B cell (primary cell): ENCODE measurements at regions not wholly inside any gene's neighbourhood (a gene's known extent, or its start where the extent isn't known, plus 50 kb on each side); places are given as distances from the start of the nearest gene placed in this dataset.

Source experiments
- ATAC-seq: fragments of 200-7000 bp; cut with Tn5 transposase; one replicate; pipeline ENCODE4 v1.10.0; 2021; ENCODE audit warnings: low read depth, mild to moderate bottlenecking, moderate number of reproducible peaks, moderate library complexity
- CTCF ChIA-PET: fragments of 350-600 bp; sonication (Branson Sonifier 250); formaldehyde crosslinking; loops from one replicate; lab custom pipeline; 2021; ENCODE audit warnings: antibody characterized with exemption, inconsistent platforms; lab: Charles Lee
- POLR2A ChIA-PET: fragments of 350-600 bp; sonication (Branson Sonifier 250); formaldehyde crosslinking; loops from one replicate; lab custom pipeline; 2021; ENCODE audit warnings: antibody characterized with exemption; lab: Charles Lee
- DNase-seq: peaks from one replicate; pipeline ENCODE4 v3.0.0; 2013
- H2AFZ ChIP-seq: 2 replicates; pipeline ENCODE4 v1.6.1; 2012; ENCODE audit warnings: mild to moderate bottlenecking, low read depth, low read length; ENCODE audit not compliant: insufficient read depth, poor library complexity, severe bottlenecking
- H3K27ac ChIP-seq, 2 donors: 1 replicate in 1 of 2; 2 replicates in 1 of 2; pipeline ENCODE4 v1.5.1; 2012 to 2013; ENCODE audit warnings: low read length in 2 of 2, mild to moderate bottlenecking in 2 of 2, moderate library complexity in 1 of 2
- H3K27me3 ChIP-seq, 4 experiments: fragments of 200-600 bp in 1 of 4; sonication (generic) in 1 of 4; replicated peaks in 1 of 4; 1 replicate in 2 of 4; 2 replicates in 2 of 4; pipeline versions ENCODE4 v1.6.1 to v1.7.0; 2013 to 2016; ENCODE audit warnings: low read length in 3 of 4, mild to moderate bottlenecking in 2 of 4, mixed read lengths in 1 of 4, moderate library complexity in 1 of 4; ENCODE audit not compliant: insufficient read depth in 4 of 4, control insufficient read depth in 3 of 4; ENCODE audit errors: control extremely low read depth in 1 of 4
- H3K36me3 ChIP-seq, 2 experiments: replicated peaks in 1 of 2; 1 replicate in 1 of 2; 2 replicates in 1 of 2; pipeline versions ENCODE4 v1.6.1 to v1.7.1; 2013; ENCODE audit warnings: low read length in 1 of 2; ENCODE audit not compliant: insufficient read depth in 2 of 2, control insufficient read depth in 1 of 2; ENCODE audit errors: control extremely low read depth in 1 of 2, extremely low read depth in 1 of 2
- H3K4me1 ChIP-seq, 2 donors: fragments of 200-600 bp in 1 of 2; sonication (generic) in 1 of 2; 1 replicate in 1 of 2; 2 replicates in 1 of 2; pipeline versions ENCODE4 v1.5.1 to v1.6.1; 2013 to 2017; ENCODE audit warnings: low read length in 2 of 2; ENCODE audit not compliant: control insufficient read depth in 2 of 2, insufficient read depth in 2 of 2
- H3K4me2 ChIP-seq: replicated peaks from 2 replicates; pipeline ENCODE3; 2012; ENCODE audit warnings: mild to moderate bottlenecking, low read depth, low read length; ENCODE audit not compliant: poor library complexity, severe bottlenecking
- H3K4me3 ChIP-seq, 5 experiments: fragments of 200-600 bp in 1 of 5; sonication (generic) in 1 of 5; 1 replicate in 3 of 5; 2 replicates in 2 of 5; pipeline versions ENCODE4 v1.5.1 to v1.7.0; 2011 to 2016; ENCODE audit warnings: low read length in 4 of 5, mild to moderate bottlenecking in 4 of 5, low read depth in 2 of 5, control low read depth in 1 of 5, moderate library complexity in 1 of 5; ENCODE audit not compliant: insufficient read depth in 1 of 5; ENCODE audit errors: control extremely low read depth in 1 of 5, extremely low read depth in 1 of 5
- H3K79me2 ChIP-seq: fragments of 200-600 bp; sonication (generic); one replicate; pipeline ENCODE4 v1.6.0; 2016; ENCODE audit warnings: low read length; ENCODE audit not compliant: control insufficient read depth, insufficient read depth
- H3K9ac ChIP-seq: fragments of 200-600 bp; sonication (generic); 2 replicates; pipeline ENCODE4 v1.6.1; 2017; ENCODE audit warnings: mild to moderate bottlenecking, low read length, moderate library complexity
- H3K9me3 ChIP-seq, 3 donors: one replicate each; pipeline versions ENCODE4 v1.6.1 to v1.7.1; 2013; ENCODE audit warnings: low read length in 2 of 3; ENCODE audit not compliant: control insufficient read depth in 2 of 3, insufficient read depth in 1 of 3; ENCODE audit errors: control extremely low read depth in 1 of 3
- H4K20me1 ChIP-seq: 2 replicates; pipeline ENCODE4 v1.6.0; 2012; ENCODE audit warnings: mild to moderate bottlenecking, low read length; ENCODE audit not compliant: insufficient read depth, control insufficient read depth, poor library complexity, severe bottlenecking
- H3K27ac Mint-ChIP-seq: one replicate; pipeline ENCODE4 v1.8.0; 2021; ENCODE audit warnings: mixed read lengths
- H3K27me3 Mint-ChIP-seq: one replicate; pipeline ENCODE4 v1.8.0; 2021; ENCODE audit warnings: mixed read lengths
- H3K4me1 Mint-ChIP-seq: one replicate; pipeline ENCODE4 v1.8.0; 2021; ENCODE audit warnings: mixed read lengths
- H3K4me3 Mint-ChIP-seq: one replicate; pipeline ENCODE4 v1.8.0; 2021; ENCODE audit warnings: mixed read lengths
- H3K9me3 Mint-ChIP-seq: one replicate; pipeline ENCODE4 v1.8.0; 2022; ENCODE audit warnings: mixed read lengths; ENCODE audit not compliant: insufficient read depth
- CTCF ChIP-seq: fragments of 200-600 bp; IDR thresholded peaks from one replicate; pipeline ENCODE4 v1.8.0; 2022; ENCODE audit warnings: antibody characterized with exemption, mild to moderate bottlenecking
- EZH2 ChIP-seq: IDR thresholded peaks from 2 replicates; pipeline ENCODE4 v1.6.1; 2012; ENCODE audit warnings: borderline replicate concordance, low read depth, mild to moderate bottlenecking, moderate library complexity, low read length; ENCODE audit not compliant: insufficient read depth, poor library complexity, severe bottlenecking
- WGBS: methylation state at CpG from one replicate; pipeline ENCODE4 v1.1.5; 2013; ENCODE audit warnings: missing lambda C conversion rate; ENCODE audit not compliant: insufficient coverage; 5-methylcytosine and 5-hydroxymethylcytosine counted together
- intact Hi-C: fragments of 100-400 bp; cut with micrococcal nuclease; formaldehyde crosslinking; loops from one replicate; pipeline ENCODE4 v1.10.0; 2022

DNA sequence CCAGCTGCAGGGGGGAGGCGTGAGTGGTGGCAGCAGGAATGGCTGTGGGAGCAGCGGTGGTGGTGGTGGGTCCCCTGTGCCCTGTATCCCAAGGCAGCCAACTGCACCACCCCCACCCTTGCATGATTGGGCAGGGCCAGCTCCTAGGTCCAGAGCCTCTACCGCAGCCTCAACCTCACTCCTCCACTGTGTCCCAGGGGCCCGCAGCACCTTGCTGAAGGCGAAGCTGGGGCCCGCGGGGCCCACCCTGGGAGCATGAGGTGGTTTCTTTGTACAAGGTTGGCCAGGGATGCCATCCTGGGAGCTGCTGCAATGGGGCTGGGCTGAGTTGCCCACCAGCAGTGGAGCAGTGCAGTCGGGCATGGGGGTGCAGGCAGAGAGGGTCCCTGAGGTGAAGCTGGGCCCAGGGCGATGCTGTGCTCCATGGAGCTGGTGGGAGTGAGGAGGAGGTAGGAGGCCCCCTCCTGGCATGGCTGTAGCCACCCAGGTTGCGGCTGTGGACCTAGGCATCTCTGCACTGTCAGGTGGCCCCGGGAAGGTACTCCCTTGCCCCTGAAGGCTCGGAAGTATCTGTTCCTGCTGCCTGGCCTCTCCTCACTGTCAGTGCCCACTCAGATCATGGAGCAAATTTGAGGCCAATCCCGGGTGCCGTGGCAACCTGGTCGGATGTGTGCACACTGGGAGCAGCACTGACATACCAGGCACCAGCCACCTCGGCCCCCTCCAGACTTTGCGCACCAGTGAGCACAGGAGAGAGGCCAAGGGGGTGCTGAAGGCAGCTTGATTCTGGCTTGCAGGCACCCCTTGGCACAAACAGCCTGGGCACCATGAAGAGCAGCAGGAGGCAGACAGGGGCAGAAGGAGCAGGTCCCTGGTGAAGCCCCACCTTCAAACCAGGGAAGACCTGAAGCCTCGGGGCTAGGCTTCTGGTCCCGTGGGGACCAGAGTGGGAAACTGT is 60.2 kb upstream of the L3MBTL3 start:
- 91% methylated on average over 16 of the region's 19 CpGs for WGBS
- Mint-ChIP-seq H3K27me3 (peaks cover 7% of the 10 kb centered on the region), H3K27ac (no peak overlapping the region), H3K9me3 (no peaks in the 10 kb centered on the region), H3K4me3 (no peak overlapping the region), H3K4me1 (no peaks in the 10 kb centered on the region)
- Histone ChIP-seq H3K4me3 (no peak overlapping the region), H3K9me3 (peaks cover 0 to 10% (median 0%) of the 10 kb centered on the region in 3 donors), H3K4me1 (no peaks in the 10 kb centered on the region), H4K20me1 (no peaks in the 10 kb centered on the region), H3K36me3 (no peaks in the 10 kb centered on the region), H2AFZ (no peak overlapping the region), H3K9ac (no peak overlapping the region), H3K4me2 (no peak overlapping the region), H3K27ac (no peak overlapping the region), H3K27me3 (no peaks in the 10 kb centered on the region), H3K79me2 (no peaks in the 10 kb centered on the region)
- POLR2A ChIA-PET: no interaction called here
- TF ChIP-seq EZH2 (no peak), CTCF (no peak)
- intact Hi-C loops: no loop called here
- DNase-seq (no peak), ATAC-seq (no peak)
- CTCF ChIA-PET: interaction anchor here (0.8 kb wide), 1 partner anchor 360 kb away, joined by 3 read pairs; no protein-coding TSS in a partner anchor

DNA sequence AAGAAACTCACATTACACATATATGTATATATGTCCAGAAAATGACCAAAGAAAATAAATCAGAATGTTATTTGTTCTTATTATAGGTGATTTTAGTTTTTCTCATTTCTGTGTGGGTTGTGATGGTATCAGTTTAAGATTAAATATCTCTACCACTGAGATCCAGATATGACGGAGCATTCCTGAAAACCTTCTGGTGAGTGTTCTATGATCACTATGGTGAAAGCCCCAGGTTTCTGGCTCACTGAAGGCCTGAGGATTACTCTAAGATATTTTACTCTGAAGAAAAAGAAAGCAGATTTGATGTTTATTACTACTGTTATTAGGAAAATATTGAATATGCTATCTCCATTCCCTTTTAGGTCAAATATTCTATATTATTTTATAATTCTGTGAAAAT is 62.8 kb upstream of the L3MBTL3 start:
- no peaks in the 10 kb centered on the region for H3K4me1 Mint-ChIP-seq
- WGBS: no CpG with 5 or more reads among the region's 1 CpG
- H4K20me1 ChIP-seq: no peaks in the 10 kb centered on the region
- ChIA-PET POLR2A (no interaction called here), CTCF (interaction anchor here (0.5 kb wide), 1 partner anchor 182 kb away, joined by 3 read pairs; no protein-coding TSS in a partner anchor)
- H3K4me3 ChIP-seq: no peak overlapping the region
- H3K36me3 ChIP-seq: no peaks in the 10 kb centered on the region
- H3K4me2 ChIP-seq: no peak overlapping the region
- H3K27ac ChIP-seq: no peak overlapping the region
- H3K79me2 ChIP-seq: no peaks in the 10 kb centered on the region
- ATAC-seq (no peak), DNase-seq (no peak)
- no peak overlapping the region for H3K27ac Mint-ChIP-seq
- intact Hi-C loops: no loop called here
- no peak overlapping the region for H2AFZ ChIP-seq
- peaks cover 0 to 10% (median 0%) of the 10 kb centered on the region in 3 donors for H3K9me3 ChIP-seq
- H3K27me3 Mint-ChIP-seq: peaks cover 4% of the 10 kb centered on the region
- TF ChIP-seq EZH2 (no peak), CTCF (no peak)
- no peaks in the 10 kb centered on the region for H3K9me3 Mint-ChIP-seq
- H3K4me3 Mint-ChIP-seq: no peak overlapping the region
- no peak overlapping the region for H3K9ac ChIP-seq
- no peaks in the 10 kb centered on the region for H3K4me1 ChIP-seq
- no peaks in the 10 kb centered on the region for H3K27me3 ChIP-seq
